Urothelium cell line (cell line): ENCODE measurements at regions not wholly inside any gene's neighbourhood (a gene's known extent, or its start where the extent isn't known, plus 50 kb on each side); places are given as distances from the start of the nearest gene placed in this dataset.

Experiments
- DNase-seq: peaks from one replicate; pipeline ENCODE4 v3.0.0; 2011; ENCODE audit warnings: low spot score, mixed read lengths
- FAIRE-seq: peaks from 2 replicates; lab custom pipeline; 2011; peaks lifted over from hg19 to GRCh38; lab: Jason Lieb, UNC

DNA sequence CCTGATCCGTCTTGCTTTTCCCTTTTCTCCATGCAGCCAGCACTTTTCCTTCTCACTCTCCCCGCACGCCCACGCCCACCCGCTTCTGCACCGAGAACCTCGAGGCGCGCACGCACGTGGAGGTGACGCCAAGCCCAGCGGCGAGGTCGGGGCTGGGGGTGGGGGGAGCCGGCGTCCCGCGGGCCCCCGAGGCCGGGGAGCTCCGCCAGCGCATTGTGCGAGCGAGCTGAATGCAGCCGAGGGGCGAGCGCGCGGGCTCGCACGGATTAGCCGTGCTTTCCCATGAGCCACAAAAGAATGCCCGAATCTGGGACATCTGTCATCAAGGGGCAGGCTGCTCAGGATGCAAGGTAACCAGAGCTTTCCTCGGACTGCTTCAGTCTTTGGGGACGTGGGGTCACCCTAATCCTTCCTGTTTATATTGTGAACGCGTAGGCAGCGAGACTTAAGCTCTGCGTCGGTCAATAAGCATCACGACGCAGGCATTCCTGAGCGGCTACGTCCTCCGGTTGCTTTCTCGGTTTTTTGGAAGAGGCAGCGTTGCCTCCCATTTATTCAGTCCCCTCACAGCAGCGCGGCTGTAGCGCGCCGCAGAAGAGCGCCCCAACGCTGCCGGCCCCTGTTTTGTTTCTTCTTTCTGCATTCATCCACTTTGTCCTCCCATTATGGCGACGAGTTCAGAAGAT is 67.3 kb upstream of the AKT3 start:
- peak; percentile 72 for DNase-seq
- FAIRE-seq = no peak

DNA sequence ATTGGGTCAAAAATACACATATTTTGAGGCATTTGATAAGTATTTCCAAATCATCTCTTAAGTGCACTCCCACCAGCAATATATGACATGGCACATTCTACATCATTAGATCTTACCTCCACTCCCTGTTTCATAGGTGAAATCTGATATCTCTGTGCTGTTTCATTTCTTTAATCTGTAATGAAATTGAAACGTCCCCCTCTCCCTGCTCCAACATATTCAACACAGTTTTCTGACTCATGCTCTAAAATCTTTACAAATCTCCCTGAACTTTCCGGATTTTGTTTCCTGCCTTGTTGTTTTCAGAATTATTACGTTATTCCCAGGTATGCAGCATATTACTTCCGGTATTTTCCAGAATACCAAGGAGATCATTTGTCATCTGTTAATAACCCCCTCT is 66.1 kb upstream of the AKT3 start:
- FAIRE-seq = peak; percentile 46
- DNase-seq = peak; percentile 18

DNA sequence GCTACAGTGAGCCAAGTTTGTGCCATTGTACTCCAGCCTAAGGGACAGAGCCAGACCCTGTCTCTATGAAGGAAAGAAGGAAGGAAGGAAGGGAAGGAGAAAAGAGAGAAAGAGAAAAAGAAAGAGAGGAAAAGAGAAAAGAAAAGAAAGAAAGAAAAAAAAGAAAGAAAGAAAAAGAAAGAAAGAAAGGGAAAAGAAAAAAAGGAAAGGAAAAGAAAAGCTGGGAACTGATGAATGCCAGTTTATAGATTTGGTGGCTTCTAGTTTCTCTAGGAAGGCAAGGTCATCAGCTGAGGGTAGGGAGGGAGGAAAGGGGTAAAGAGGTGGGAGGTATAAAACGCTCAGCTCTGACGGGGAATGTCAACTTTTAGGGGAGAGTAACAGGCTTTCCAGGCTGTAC is 62.3 kb upstream of the AKT3 start:
- no peak for FAIRE-seq

DNA sequence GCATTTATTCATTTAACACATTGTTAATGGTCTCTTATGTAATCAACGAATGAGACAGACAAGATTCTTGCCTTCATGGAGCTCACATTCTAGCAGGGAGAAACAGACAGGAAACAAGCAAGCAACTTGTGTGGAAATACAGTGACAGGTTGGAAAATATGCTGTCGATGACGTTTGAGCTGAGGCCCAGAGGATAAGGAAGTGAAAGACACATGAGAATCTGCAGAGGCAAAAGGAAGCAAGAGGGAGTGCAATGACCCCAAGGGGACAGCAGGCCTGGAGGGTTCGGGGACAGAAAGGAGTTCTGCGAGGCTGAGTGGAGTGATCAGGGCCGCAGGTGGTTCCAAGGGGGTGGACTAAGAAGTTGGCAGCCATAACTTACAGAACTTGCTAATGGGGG is 60.6 kb upstream of the AKT3 start:
- FAIRE-seq = no peak
- no peak for DNase-seq

More for the DNA sequence above, 62.3 kb upstream of the AKT3 start:
- DNase-seq = no peak

DNA sequence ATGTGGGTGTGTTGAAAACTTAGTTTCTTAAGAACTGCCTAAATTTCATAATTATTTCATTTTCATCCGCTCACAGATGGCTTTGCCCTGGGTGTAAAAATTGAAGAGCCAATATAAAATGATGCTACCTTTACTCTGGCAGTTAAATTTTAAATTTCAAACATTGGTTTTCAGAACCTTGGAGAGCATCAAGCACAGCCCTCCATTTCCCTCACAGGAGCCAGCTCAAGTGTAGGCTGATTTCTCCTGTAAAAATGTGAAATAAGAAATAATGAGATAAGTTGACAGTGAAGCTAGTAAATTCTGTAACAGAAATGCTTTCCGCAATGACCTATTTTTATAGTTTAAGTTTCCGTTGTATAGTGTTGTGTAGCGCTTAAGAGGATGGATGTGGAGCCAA is 53.9 kb upstream of the AKT3 start:
- no peak for DNase-seq
- FAIRE-seq = no peak

DNA sequence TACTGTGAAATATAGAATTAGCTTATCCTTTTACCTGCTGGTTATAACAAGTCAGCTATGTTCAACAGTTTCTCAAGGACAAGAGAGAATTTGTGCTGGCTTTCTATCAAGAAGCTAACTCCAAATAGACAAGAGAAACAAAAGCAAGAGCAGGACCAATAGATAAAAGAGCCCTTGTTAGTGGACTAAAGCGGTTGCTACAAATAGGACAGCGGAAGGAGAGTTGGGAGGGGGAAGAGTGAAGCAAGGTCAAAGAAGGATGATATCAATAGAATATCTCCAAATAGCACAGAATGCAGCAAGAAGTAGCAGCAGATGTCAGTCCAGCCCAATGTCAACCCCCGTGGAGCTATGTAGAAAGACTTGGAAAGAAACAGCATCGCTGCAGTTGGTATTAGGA is 53.0 kb upstream of the AKT3 start:
- FAIRE-seq = no peak
- no peak for DNase-seq

DNA sequence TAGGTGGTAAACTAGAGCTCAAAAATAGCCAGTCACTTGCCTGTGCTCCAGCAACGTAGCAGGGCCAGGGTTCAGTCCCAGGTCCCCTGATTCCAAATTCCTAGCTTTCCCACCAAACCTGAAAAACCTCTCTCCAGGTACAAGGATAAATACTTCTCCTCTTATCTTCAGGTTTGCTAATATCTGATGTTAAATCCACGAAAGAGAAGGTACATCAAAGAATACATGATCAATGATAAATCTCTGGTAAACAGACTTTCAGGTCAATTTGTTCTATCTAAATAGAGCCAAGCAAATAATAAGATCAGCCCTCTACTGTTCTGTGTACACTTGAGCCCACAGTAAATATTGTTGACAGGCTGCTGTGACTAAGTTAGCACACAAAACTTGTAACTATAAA is 52.1 kb upstream of the AKT3 start:
- no peak for FAIRE-seq
- no peak for DNase-seq
